ENCODE measurements at regions not wholly inside any gene's neighbourhood (a gene's known extent, or its start where the extent isn't known, plus 50 kb on each side); places are given as distances from the start of the nearest gene placed in this dataset.
"Not testable (repeated sequence)": the region's sequence is repeated elsewhere in the genome, so short reads cannot be mapped to it uniquely, and the experiment has no call there.

GRCh38 chr6:126667728-126668127, 327.8 kb downstream of the CENPW start:
- Histone ChIP-seq H3K4me2 (no peak overlapping the region), H3K9me3 (ENCODE audit: low read depth) (no peaks in the 10 kb centered on the region), H3K4me1 (no peaks in the 10 kb centered on the region), H3K79me2 (ENCODE audit: low read depth) (no peaks in the 10 kb centered on the region), H3K36me3 (peaks cover 2% of the 10 kb centered on the region), H3K27me3 (no peaks in the 10 kb centered on the region), H2AFZ (replicated peaks) (no peak overlapping the region), H3F3A (ENCODE audit: low read depth) (no peaks in the 10 kb centered on the region), H3K27ac (no peak overlapping the region), H3K4me3 (no peak overlapping the region), H4K20me1 (ENCODE audit: low read depth) (no peaks in the 10 kb centered on the region), H3K9ac (no peak overlapping the region)
- H3K27ac Mint-ChIP-seq, result no peak overlapping the region
- peaks cover 10% of the 10 kb centered on the region for H3K9me3 Mint-ChIP-seq
- H3K4me3 Mint-ChIP-seq, result no peak overlapping the region
- no peak for TF ChIP-seq CTCF (IDR thresholded peaks at IDR 0.05)
- TF ChIP-seq EZH2 (IDR thresholded peaks at IDR 0.05), result no peak
- no peaks in the 10 kb centered on the region for H3K36me3 Mint-ChIP-seq
- no peak for DNase-seq (ENCODE audit: low spot score)
- H3K4me1 Mint-ChIP-seq, result no peaks in the 10 kb centered on the region
- no peaks in the 10 kb centered on the region for H3K27me3 Mint-ChIP-seq (ENCODE audit: insufficient read depth, low read depth)

- no peak for DNase-seq (ENCODE audit: low spot score)
- Histone ChIP-seq H3K27ac (no peak overlapping the region), H2AFZ (replicated peaks) (no peak overlapping the region), H3K4me2 (no peak overlapping the region), H3K9ac (no peak overlapping the region), H3K79me2 (ENCODE audit: low read depth) (no peaks in the 10 kb centered on the region), H3K27me3 (no peaks in the 10 kb centered on the region), H3K4me3 (no peak overlapping the region), H3K4me1 (no peaks in the 10 kb centered on the region), H3F3A (ENCODE audit: low read depth) (no peaks in the 10 kb centered on the region), H4K20me1 (ENCODE audit: low read depth) (no peaks in the 10 kb centered on the region), H3K36me3 (peaks cover 2% of the 10 kb centered on the region), H3K9me3 (ENCODE audit: low read depth) (no peaks in the 10 kb centered on the region)
- Mint-ChIP-seq H3K27ac (no peak overlapping the region), H3K9me3 (peaks cover 15% of the 10 kb centered on the region), H3K4me3 (no peak overlapping the region), H3K4me1 (no peaks in the 10 kb centered on the region), H3K36me3 (peaks cover 3% of the 10 kb centered on the region), H3K27me3 (ENCODE audit: insufficient read depth, low read depth) (no peaks in the 10 kb centered on the region)
- no peak for TF ChIP-seq CTCF (IDR thresholded peaks at IDR 0.05)
- TF ChIP-seq EZH2 (IDR thresholded peaks at IDR 0.05), result no peak
- TF ChIP-seq EZH2phosphoT487 (IDR thresholded peaks at IDR 0.05), result no peak
Observed at GRCh38 chr6:126672649-126673048, 332.7 kb downstream of the CENPW start.

GRCh38 chr6:126673749-126674148, 333.8 kb downstream of the CENPW start:
- H3F3A ChIP-seq (ENCODE audit: low read depth); H3K27ac Mint-ChIP-seq; H3K27ac ChIP-seq; H3K36me3 ChIP-seq; H4K20me1 ChIP-seq (ENCODE audit: low read depth); H3K79me2 ChIP-seq (ENCODE audit: low read depth); H3K27me3 ChIP-seq; H3K4me1 Mint-ChIP-seq; H3K9me3 ChIP-seq (ENCODE audit: low read depth); DNase-seq (ENCODE audit: low spot score); H3K36me3 Mint-ChIP-seq; H2AFZ ChIP-seq (replicated peaks); H3K4me3 Mint-ChIP-seq; H3K4me2 ChIP-seq; H3K9ac ChIP-seq; H3K4me1 ChIP-seq; H3K27me3 Mint-ChIP-seq (ENCODE audit: insufficient read depth, low read depth); H3K4me3 ChIP-seq: not testable (repeated sequence)
- peaks cover 18% of the 10 kb centered on the region for H3K9me3 Mint-ChIP-seq

GRCh38 chr6:126682440-126682839, 342.5 kb downstream of the CENPW start:
- no peak overlapping the region for H3K4me3 ChIP-seq
- H4K20me1 ChIP-seq (ENCODE audit: low read depth), result no peaks in the 10 kb centered on the region
- Mint-ChIP-seq H3K36me3 (no peaks in the 10 kb centered on the region), H3K27me3 (ENCODE audit: insufficient read depth, low read depth) (no peaks in the 10 kb centered on the region), H3K4me1 (no peaks in the 10 kb centered on the region), H3K9me3 (peaks cover 20% of the 10 kb centered on the region), H3K4me3 (no peak overlapping the region), H3K27ac (no peak overlapping the region)
- H3K79me2 ChIP-seq (ENCODE audit: low read depth), result no peaks in the 10 kb centered on the region
- H3K4me2 ChIP-seq, result no peak overlapping the region
- no peak overlapping the region for H3K9ac ChIP-seq
- peaks cover 6% of the 10 kb centered on the region for H3K9me3 ChIP-seq (ENCODE audit: low read depth)
- no peaks in the 10 kb centered on the region for H3K36me3 ChIP-seq
- H3F3A ChIP-seq (ENCODE audit: low read depth), result no peaks in the 10 kb centered on the region
- H2AFZ ChIP-seq (replicated peaks), result no peak overlapping the region
- H3K4me1 ChIP-seq, result no peaks in the 10 kb centered on the region
- H3K27me3 ChIP-seq, result no peaks in the 10 kb centered on the region
- no peak overlapping the region for H3K27ac ChIP-seq
- no peak for DNase-seq (ENCODE audit: low spot score)
- no peak for TF ChIP-seq EZH2 (IDR thresholded peaks at IDR 0.05)
- TF ChIP-seq CTCF (IDR thresholded peaks at IDR 0.05), result no peak
- TF ChIP-seq EZH2phosphoT487 (IDR thresholded peaks at IDR 0.05), result no peak

Measured in neural progenitor cell (in vitro differentiated cells).